A549 (cell line): ENCODE measurements at regions not wholly inside any gene's neighbourhood (a gene's known extent, or its start where the extent isn't known, plus 50 kb on each side); places are given as distances from the start of the nearest gene placed in this dataset.

Source experiments
- JUNB ChIP-seq: fragments of >200 bp; sonication (Bioruptor Twin); formaldehyde crosslinking; IDR thresholded peaks from 2 replicates; pipeline ENCODE4 v1.6.1; 2016
- PHF8 ChIP-seq: fragments of 200-600 bp; sonication (generic); IDR thresholded peaks from 2 replicates; pipeline ENCODE4 v1.6.1; 2016; ENCODE audit warnings: low read depth, mild to moderate bottlenecking, antibody characterized with exemption, moderate library complexity, borderline replicate concordance
- POLR2A ChIP-seq: IDR thresholded peaks from 2 replicates; pipeline ENCODE4 v1.6.1; 2012; ENCODE audit warnings: mild to moderate bottlenecking, low read length
- POLR2AphosphoS2 ChIP-seq: conservative IDR thresholded peaks from 2 replicates; pipeline ENCODE4 v1.6.1; 2012; ENCODE audit warnings: low read length, improper control_type of control experiment, inconsistent platforms
- TF ChIP-seq, protein P1 (sequence below): fragments of 250-450 bp; sonication (Bioruptor Pico); IDR thresholded peaks from 2 replicates; pipeline ENCODE4 v1.5.0; 2021; ENCODE audit warnings: mild to moderate bottlenecking, moderate library complexity, borderline replicate concordance
- TF ChIP-seq, protein P2 (sequence below): fragments of >200 bp; sonication (Bioruptor Twin); formaldehyde crosslinking; IDR thresholded peaks from 3 replicates; pipeline ENCODE4 v1.5.1; 2016
- TF ChIP-seq, protein P3 (sequence below): fragments of 200-600 bp; sonication (generic); IDR thresholded peaks from 2 replicates; pipeline ENCODE4 v1.6.1; 2016; ENCODE audit warnings: antibody characterized with exemption, mild to moderate bottlenecking, moderate library complexity
- TF ChIP-seq, protein P4 (sequence below): fragments of >200 bp; sonication (Bioruptor Twin); formaldehyde crosslinking; IDR thresholded peaks from 3 replicates; pipeline ENCODE4 v1.6.1; 2016

DNA sequence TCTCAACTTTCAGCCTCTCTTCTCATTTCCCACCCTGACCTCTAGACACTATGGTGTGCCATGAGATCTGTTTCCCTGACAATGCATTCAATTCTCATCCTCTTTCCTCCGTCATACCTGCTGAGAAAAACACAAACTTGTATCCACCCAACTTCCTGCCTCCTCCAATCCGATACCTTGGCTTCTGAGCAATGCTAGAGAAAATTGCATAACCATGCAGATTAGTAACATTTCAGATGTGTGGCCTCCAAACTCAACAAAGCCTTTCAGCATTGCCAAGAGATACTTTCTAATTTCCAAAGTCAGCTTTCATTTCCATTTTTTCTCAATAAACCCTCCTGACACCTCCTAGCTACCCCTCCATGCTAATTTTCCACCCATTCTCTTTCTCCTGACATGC lies 88.5 kb downstream of the MINAR1 start:
- TF ChIP-seq, protein P1, sequence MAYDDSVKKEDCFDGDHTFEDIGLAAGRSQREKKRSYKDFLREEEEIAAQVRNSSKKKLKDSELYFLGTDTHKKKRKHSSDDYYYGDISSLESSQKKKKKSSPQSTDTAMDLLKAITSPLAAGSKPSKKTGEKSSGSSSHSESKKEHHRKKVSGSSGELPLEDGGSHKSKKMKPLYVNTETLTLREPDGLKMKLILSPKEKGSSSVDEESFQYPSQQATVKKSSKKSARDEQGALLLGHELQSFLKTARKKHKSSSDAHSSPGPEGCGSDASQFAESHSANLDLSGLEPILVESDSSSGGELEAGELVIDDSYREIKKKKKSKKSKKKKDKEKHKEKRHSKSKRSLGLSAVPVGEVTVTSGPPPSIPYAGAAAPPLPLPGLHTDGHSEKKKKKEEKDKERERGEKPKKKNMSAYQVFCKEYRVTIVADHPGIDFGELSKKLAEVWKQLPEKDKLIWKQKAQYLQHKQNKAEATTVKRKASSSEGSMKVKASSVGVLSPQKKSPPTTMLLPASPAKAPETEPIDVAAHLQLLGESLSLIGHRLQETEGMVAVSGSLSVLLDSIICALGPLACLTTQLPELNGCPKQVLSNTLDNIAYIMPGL (CRISPR knock-in tag): no peak
- TF ChIP-seq, protein P2, sequence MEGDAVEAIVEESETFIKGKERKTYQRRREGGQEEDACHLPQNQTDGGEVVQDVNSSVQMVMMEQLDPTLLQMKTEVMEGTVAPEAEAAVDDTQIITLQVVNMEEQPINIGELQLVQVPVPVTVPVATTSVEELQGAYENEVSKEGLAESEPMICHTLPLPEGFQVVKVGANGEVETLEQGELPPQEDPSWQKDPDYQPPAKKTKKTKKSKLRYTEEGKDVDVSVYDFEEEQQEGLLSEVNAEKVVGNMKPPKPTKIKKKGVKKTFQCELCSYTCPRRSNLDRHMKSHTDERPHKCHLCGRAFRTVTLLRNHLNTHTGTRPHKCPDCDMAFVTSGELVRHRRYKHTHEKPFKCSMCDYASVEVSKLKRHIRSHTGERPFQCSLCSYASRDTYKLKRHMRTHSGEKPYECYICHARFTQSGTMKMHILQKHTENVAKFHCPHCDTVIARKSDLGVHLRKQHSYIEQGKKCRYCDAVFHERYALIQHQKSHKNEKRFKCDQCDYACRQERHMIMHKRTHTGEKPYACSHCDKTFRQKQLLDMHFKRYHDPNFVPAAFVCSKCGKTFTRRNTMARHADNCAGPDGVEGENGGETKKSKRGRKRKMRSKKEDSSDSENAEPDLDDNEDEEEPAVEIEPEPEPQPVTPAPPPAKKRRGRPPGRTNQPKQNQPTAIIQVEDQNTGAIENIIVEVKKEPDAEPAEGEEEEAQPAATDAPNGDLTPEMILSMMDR: no peak
- TF ChIP-seq POLR2A (no peak), PHF8 (no peak), JUNB (no peak), POLR2AphosphoS2 (no peak)
- TF ChIP-seq, protein P3, sequence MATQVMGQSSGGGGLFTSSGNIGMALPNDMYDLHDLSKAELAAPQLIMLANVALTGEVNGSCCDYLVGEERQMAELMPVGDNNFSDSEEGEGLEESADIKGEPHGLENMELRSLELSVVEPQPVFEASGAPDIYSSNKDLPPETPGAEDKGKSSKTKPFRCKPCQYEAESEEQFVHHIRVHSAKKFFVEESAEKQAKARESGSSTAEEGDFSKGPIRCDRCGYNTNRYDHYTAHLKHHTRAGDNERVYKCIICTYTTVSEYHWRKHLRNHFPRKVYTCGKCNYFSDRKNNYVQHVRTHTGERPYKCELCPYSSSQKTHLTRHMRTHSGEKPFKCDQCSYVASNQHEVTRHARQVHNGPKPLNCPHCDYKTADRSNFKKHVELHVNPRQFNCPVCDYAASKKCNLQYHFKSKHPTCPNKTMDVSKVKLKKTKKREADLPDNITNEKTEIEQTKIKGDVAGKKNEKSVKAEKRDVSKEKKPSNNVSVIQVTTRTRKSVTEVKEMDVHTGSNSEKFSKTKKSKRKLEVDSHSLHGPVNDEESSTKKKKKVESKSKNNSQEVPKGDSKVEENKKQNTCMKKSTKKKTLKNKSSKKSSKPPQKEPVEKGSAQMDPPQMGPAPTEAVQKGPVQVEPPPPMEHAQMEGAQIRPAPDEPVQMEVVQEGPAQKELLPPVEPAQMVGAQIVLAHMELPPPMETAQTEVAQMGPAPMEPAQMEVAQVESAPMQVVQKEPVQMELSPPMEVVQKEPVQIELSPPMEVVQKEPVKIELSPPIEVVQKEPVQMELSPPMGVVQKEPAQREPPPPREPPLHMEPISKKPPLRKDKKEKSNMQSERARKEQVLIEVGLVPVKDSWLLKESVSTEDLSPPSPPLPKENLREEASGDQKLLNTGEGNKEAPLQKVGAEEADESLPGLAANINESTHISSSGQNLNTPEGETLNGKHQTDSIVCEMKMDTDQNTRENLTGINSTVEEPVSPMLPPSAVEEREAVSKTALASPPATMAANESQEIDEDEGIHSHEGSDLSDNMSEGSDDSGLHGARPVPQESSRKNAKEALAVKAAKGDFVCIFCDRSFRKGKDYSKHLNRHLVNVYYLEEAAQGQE: no peak
- TF ChIP-seq, protein P4, sequence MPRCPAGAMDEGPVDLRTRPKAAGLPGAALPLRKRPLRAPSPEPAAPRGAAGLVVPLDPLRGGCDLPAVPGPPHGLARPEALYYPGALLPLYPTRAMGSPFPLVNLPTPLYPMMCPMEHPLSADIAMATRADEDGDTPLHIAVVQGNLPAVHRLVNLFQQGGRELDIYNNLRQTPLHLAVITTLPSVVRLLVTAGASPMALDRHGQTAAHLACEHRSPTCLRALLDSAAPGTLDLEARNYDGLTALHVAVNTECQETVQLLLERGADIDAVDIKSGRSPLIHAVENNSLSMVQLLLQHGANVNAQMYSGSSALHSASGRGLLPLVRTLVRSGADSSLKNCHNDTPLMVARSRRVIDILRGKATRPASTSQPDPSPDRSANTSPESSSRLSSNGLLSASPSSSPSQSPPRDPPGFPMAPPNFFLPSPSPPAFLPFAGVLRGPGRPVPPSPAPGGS: no peak
